HG03108 (cell line): ENCODE measurements at regions not wholly inside any gene's neighbourhood (a gene's known extent, or its start where the extent isn't known, plus 50 kb on each side); places are given as distances from the start of the nearest gene placed in this dataset.
"Not testable (repeated sequence)": the region's sequence is repeated elsewhere in the genome, so short reads cannot be mapped to it uniquely, and the experiment has no call there.

Experiments used
- ATAC-seq: cut with Tn5 transposase; IDR thresholded peaks from one replicate; pipeline ENCODE4 v1.9.1; 2021; ENCODE audit warnings: moderate library complexity; ENCODE audit not compliant: unreplicated experiment

DNA sequence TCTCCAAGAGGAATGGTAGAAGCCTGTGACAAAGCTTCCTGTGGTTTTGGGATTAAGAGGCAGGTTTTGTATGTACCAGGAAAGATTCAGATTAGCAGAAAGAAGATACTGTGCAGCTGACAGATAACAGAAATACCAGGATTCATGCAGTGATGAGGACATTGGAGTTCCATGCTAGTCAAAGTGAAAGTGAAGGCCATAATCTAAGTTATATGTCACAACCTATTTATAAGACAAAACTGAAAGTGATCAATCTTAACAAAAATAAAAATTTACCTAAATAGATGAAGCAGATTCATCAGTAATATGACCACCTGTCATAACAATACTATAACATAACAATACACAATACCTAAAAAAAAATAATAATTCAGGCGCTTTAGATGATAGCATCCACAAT, 1305.2 kb upstream of the PCDH9 start:
- ATAC-seq = no peak

DNA sequence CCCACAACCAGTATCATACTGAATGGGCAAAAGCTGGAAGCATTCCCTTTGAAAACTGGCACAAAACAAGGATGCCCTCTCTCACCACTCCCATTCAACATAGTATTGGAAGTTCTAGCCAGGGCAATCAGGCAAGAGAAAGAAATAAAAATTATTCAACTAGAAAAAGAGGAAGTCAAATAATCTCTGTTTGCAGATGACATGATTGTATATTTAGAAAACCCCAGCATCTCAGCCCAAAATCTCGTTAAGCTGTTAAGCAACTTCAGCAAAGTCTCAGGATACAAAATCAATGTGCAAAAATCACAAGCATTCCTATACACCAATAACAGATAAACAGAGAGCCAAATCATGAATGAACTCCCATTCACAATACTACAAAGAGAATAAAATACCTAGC, 1297.0 kb upstream of the PCDH9 start:
- not testable (repeated sequence) for ATAC-seq

DNA sequence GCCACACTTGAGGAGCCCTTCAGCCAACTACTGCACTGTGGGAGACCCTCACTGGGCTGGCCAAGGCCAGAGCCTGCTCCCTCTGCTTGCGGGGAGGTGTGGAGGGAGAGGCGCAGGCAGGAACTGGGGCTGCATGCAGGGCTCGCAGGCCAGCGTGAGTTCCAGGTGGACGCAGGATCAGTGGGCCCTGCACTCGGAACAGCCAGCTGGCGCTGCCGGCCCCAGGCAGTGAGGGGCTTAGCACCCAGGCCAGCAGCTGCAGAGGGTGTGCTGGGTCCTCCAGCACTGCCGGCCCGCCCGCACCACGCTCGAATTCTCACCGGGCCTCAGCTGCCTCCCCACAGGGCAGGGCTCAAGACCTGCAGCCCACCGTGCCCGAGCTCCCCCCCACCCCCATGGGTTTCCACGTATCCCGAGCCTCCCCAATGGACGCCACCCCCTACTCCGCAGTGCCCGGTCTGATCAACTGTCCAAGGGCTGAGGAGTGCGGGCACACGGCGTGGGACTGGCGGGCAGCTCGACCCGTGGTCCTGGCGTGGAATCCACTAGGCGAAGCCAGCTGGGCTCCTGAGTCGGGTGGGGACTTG, 1293.8 kb upstream of the PCDH9 start:
- no peak for ATAC-seq

DNA sequence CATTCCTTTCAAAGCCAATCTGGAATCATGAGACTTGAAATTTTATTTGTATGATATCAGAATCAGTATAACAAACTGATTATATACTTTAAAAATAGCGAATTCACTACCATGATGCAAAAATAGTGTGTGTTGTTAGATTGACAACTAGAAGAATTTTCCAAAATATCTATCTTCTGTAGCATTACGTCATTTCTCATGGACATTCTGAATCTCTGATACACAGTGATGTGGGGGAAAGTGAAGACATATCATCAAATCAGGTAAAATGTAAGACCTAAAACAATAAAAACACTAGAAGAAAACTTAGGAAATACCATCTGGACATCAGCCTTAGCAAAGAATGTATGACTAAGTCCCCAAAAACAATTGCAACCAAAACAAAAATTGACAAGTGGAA, 1292.0 kb upstream of the PCDH9 start:
- no peak for ATAC-seq

DNA sequence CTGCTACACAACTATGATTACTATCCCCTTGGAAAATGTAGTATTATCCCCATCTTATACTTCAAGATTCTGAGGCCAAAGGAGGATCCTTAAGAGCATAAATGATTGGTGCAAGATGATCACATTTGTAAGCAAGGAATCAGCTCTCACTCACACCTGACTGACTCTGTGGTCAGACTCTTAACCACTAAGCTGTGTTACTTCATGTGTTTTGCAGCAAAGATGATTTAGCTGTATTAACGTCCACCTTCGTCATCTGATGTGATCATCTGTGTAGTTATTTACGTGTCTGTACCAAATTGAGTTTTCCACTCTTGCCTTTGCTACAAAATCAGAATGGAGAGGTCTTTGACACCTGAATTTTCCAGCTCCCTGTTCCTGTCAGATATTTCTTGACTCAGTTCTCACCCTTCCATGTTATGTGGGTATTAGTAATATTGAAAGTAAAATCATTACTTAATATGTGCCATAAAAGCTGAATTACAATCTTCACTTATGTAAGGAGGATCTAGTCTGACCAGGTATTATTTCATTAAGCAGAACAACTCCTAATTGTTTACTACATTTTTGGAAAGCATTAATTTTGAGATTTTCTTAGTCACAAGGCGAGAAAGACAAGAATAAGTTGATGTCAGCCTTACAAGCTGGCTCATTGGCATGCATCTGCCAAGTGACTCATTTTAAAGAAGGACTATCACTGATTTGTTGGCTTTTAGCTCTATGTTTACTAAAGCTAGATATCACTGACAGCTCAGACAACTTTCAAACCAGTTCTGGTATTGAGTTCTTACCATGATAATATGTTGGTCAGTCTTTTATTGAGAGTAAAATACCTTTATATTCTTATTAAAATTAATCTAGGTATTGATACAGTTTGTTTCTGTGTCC, 1279.8 kb upstream of the PCDH9 start:
- ATAC-seq = no peak

DNA sequence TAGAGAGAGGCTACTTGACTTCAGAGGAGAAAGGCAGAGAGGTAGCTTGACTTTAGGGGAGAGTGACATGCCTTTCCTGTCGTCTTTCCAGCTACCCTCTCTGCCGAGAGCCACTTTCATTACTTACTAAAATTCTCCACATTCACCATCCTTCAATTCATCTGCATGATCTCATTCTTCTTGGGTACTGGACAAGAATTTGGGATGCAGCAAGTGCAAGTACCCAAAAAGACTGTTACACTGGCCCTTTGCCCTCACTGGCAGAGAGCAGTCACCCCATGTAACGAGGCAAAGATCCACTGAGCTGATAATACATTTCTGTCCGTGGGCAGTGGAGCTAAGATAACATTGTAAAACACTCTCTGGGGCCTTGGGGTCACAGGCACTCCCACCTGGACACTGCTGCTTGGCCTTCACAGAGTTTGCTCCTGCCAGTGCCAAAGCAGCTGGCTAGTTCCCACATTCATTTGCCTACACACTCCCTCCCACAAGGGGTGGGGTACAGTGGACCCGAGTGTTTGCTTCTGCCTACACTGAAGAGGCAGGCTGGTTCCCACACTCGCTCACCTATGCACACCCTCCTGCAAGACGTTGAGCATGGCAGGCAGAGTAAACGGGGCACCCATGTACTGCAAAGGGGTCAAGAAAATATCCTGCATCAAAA, 1276.9 kb upstream of the PCDH9 start:
- no peak for ATAC-seq

DNA sequence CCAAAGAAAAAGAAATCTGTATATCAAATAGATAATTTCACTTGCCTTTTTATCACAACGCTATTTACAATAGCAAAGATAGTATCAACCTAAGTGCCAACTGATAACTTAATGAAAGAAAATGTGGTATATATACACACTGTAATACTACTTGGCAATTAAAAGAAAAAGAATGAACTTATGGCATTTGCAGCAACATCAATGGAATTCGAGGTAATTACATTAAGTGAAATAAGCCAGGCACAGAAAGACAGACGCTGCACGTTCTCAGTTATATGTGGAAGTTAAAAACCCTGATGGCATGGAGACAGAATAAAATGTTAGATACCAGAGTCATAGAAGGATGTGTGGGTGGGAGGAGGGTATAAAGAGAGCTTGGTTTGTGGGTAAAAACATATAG, 1260.5 kb upstream of the PCDH9 start:
- ATAC-seq = no peak

GRCh38 chr13:68481130-68481529, 1251.0 kb upstream of the PCDH9 start:
- ATAC-seq = no peak

DNA sequence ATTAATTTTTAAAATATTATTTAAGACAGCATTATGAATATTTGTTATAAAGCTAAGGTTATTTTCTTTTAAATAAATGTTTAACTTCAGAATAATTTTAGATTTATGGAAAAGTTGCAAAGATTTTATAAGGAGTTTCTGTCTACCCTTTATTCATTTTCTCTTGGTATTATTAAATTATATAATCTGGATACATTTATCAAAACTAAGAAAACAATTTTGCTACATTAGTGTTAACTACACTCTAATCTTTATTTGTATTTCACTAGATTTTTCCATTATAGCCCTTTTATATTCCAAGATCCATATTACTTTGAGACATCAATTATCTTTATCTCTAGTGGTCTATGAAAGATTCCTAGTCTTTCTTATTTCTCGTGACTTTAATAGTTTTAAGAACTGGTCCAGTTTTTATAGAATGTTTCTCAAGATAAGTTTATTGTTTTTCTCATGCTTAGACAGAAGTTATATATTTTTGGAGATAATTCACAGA, 1243.7 kb upstream of the PCDH9 start:
- no peak for ATAC-seq

- ATAC-seq = no peak
Measured at GRCh38 chr13:68467160-68467559, 1237.0 kb upstream of the PCDH9 start.

DNA sequence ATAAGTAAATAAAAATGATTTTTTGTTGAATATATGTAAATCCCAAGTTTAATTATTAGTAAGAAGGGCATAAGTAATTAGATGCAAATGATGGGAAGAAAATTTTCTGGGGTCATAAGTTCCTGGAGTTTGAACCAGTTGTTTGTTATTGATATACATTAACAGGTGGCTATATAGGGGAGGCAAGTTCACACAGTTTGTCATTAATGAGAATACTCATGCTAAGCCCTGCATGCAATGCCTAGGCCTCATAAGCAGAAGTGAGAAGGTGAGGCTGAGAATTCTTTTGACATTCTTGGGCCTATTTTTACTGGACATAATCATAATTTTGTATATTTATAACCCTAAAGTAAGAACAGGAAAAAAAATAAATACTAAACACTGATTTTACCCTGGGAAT, 1210.7 kb upstream of the PCDH9 start:
- no peak for ATAC-seq

- ATAC-seq = no peak
Measured at GRCh38 chr13:68439817-68440216, 1209.7 kb upstream of the PCDH9 start.

DNA sequence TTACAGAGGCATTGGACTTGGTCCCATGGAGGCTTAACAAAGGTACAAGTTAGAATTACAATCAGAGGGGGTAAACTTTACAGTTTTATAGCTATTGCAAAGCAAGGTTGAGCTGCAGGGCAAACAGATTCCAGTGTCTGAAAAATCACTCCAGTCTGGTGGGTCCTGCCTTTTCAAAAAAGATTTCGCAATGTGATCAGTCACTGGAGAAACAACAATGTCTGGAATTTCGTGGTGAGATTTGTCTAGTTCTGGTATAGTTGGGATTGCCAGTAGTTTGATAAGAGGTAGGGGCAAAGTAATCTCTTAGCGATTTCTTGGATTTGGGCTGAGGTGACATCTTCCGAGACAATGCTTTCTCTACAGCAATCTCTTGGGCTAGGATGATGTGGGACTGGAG, 1198.2 kb upstream of the PCDH9 start:
- no peak for ATAC-seq

DNA sequence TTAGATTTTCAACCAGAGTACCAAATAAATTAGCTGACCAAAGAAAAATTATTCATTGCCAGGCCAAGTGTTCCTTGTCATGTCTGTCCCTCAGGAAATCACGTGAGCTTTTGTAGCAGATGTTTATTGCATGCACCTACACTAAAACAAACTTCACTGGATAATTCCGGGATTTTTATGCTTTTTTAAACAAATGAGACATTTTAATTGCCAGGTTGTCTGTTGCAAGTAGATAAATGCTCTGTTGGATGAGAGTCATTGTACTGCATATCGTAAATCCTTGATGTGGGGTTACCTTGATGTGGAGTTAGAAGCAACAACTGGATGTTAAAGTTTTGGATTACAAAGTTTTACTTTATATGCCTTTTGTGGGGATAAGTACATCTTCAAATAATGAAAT, 1187.7 kb upstream of the PCDH9 start:
- no peak for ATAC-seq

DNA sequence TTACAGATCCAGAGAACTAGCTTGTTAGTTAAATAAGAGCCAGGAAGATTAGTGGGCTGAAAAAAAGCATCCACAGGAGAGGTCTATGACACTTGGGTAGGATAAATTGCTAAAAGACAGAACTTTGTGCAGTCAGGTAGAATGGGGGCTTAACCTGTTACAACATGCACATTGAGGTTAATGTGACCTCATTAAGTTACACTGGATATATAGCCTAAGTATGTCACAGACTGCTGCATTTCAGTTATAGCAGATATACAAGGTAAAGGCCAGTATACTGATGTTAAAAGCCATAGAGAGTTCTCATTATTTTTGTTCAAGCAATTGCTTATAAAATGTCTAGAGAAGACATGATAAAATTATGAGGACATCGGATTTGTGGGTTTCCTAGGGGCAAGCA, 1179.9 kb upstream of the PCDH9 start:
- no peak for ATAC-seq

DNA sequence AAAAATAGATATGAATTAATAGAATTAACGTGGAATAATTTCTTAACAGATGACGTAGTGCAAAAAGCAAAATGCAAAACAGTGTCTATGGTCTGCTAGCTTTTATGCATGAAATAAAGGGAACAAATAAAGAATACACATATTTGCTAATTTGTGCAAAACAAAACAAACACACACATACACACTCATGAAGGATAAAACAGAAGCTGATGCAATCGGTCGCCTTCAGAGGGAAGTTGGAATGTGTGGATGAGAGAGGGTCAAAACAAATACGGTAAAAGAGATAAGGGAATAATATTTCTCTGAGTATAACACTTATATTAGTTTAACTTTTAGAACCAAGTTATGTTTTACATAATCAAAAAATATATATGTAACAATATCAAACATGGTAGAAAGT, 1160.9 kb upstream of the PCDH9 start:
- ATAC-seq = no peak

DNA sequence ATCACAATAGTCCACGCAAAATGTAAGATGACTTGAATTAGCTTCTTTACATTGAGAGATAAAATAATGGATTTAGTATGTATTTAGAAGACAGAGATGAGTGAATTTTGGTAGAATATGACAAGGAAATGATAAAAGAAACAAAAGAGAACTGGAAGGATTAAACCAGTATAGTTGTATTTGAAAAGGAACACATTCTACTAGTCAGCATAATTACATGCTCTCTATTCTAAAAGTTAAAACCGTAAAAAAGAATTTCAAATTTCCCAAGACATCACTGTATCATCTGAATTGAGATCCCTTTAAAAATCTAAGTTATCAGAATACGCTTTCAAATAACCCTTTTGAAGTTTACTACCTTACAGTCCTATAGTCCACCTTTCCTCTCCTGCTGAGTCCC, 1156.7 kb upstream of the PCDH9 start:
- no peak for ATAC-seq

DNA sequence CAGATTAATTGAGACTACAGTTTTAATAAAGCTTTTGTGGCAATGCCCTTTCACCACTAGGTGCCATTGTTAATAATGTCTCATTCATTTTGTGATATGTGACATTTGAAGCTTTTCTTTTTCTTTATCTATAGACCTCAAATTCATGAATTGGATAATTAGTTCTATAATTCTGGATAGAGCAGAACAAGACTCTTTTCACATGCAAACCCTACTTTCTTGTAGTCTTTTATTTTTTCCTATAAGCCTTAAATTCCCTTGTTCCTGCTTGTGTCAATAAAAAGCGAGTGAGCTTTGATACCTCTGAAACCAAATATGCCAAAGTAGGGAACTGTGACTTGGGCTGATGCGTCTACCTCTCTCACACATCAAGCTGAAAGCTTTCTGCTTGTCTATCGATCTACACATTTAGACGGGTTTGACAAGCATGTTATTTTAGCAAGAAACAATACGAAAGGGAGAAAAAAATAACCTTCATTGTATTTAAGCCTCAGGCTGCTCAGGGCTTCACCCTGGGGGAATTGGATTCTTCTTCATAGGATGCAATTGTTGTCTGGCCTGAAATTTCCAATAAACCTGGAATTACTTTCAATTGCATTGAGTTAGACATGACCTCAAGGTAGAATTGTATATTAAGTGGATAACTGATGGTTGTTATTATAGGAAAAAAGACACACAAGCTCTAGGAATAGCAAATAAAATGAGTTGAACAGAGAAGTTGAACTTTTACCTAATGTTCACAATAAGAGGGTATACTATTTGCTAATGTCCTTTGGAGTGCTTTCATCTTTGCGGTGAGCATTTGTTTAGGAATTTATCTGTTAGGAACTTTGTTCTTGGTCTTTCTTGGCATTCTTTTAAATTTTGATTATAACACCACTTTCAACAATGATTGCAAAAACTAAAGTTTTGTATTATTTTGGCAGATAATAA, 1150.2 kb upstream of the PCDH9 start:
- no peak for ATAC-seq

- ATAC-seq = no peak
Measured at GRCh38 chr13:68378294-68378693, 1148.2 kb upstream of the PCDH9 start.

GRCh38 chr13:68375004-68375403, 1144.9 kb upstream of the PCDH9 start:
- no peak for ATAC-seq

DNA sequence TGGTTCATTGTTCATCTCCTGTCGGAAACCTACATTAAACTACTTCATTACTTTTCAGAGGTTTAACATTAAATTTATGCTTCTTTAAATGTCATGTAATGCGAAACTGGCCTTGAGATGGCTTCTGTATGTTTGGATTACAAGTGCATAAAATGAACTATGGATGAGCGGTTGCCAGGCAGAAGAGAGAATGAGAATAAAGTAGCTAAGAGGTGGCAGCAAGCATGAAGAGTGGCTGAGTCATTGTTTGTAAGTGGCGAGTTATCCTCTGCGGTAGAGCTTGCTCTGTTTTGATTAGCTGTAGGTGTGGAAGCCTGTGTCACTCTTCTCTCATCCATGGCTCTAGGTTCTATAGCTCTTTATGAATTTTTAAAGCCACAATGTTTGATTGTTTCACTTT, 1139.6 kb upstream of the PCDH9 start:
- no peak for ATAC-seq
